Pancreas (tissue), 10 donors: ENCODE measurements at regions not wholly inside any gene's neighbourhood (a gene's known extent, or its start where the extent isn't known, plus 50 kb on each side); places are given as distances from the start of the nearest gene placed in this dataset.

Source experiments
- ATAC-seq, 4 donors: fragments of 200-7000 bp; cut with Tn5 transposase; one replicate each; pipeline versions ENCODE4 v1.8.0 to v1.9.1; 2020; ENCODE audit warnings: mild to moderate bottlenecking in 4 of 4, moderate library complexity in 4 of 4
- DNase-seq, 6 donors: peaks; one replicate each; pipeline ENCODE4 v3.0.0-alpha.2; 2020
- FAIRE-seq: peaks from 2 replicates; lab custom pipeline; 2012; peaks lifted over from hg19 to GRCh38; lab: Jason Lieb, UNC
- H3K27ac ChIP-seq, 4 donors: fragments of 200-600 bp; sonication (generic); 1 replicate in 3 of 4; 2 replicates in 1 of 4; pipeline versions ENCODE4 v1.5.0 to v1.8.0; 2020
- H3K27me3 ChIP-seq, 4 donors: fragments of 200-600 bp; one replicate each; pipeline ENCODE4 v1.8.0; 2021
- H3K36me3 ChIP-seq, 3 donors: fragments of 200-600 bp; sonication (generic) in 1 of 3; one replicate each; pipeline versions ENCODE4 v1.5.0 to v1.8.0; 2020 to 2021
- H3K4me1 ChIP-seq, 3 donors: fragments of 200-600 bp; one replicate each; pipeline ENCODE4 v1.8.0; 2021
- H3K4me3 ChIP-seq, 4 donors: fragments of 200-600 bp; sonication (generic) in 2 of 4; one replicate each; pipeline versions ENCODE4 v1.5.0 to v1.8.0; 2020 to 2021
- H3K9me3 ChIP-seq, 4 donors: fragments of 200-600 bp; one replicate each; pipeline ENCODE4 v1.8.0; 2021
- CTCF ChIP-seq, 4 donors: fragments of 200-600 bp; sonication (generic) in 3 of 4; IDR thresholded peaks; one replicate each; pipeline versions ENCODE4 v1.5.0 to v1.8.0; 2021; ENCODE audit warnings: antibody characterized with exemption in 4 of 4
- WGBS, 2 donors: extraction: QIAGEN DNeasy Blood & Tissue Kit; methylation state at CpG; one replicate each; pipeline ENCODE4 v1.1.7; 2013; 5-methylcytosine and 5-hydroxymethylcytosine counted together
- intact Hi-C, 3 donors: fragments of 100-400 bp; cut with DNase I; formaldehyde crosslinking; loops; one replicate each; pipeline versions ENCODE4 v1.11.1 to v1.14.2; 2022
- donor health status: healthy with polysubstance abuse.
- donor health status: DM: no; HTN: no; CAD: no; lungs with moderate emphysema.
- donor health status: DM: no; HTN: no; CAD: no.
- donor health status: control.
- donor health status: control.
- donor health status: Bipolar disorder and iron deficiency.
- donor health status: DM: yes; HTN: yes; CAD: no.
- donor health status: DM: no; HTN: no; CAD: no.
- donor health status: DM: no; HTN: no; CAD: no.
- donor health status: DM: yes; HTN: yes; CAD: no.

DNA sequence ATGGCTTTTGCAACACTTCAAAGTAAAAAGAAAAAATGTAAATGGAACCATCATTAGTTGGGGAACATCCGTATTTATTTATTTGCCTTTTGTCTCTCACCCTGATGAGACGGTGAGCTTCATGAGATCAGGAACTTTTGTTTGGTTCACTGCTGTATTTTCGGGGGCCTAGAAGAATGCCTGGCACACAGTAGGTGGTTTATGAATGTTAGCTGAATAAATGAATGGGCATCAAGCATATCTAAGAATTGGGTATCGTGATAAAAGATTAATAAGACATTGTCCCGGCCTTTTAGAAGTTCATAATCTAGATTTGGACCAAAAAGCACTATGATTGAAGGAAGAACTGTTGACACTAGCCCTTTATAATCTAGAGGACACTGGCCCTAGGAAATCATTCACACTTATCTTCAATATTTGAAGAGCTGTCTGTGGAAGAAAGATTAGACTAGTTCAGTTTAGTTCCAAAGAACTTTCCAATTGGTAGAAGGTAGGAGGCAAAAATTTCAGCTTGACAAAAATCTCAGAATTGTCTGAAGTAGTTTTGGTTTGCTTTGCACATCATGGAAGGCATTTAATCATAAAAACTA is 70.3 kb upstream of the CD83 start:
- FAIRE-seq: no peak

GRCh38 chr6:14048837-14049236 is 68.7 kb upstream of the CD83 start:
- ATAC-seq: no peak
- no peak overlapping the region for H3K27ac ChIP-seq

More for the DNA sequence above, 70.3 kb upstream of the CD83 start:
- Histone ChIP-seq H3K9me3 (no peaks in the 10 kb centered on the region), H3K4me3 (no peak overlapping the region), H3K36me3 (no peaks in the 10 kb centered on the region), H3K27me3 (no peaks in the 10 kb centered on the region), H3K27ac (no peak overlapping the region), H3K4me1 (no peaks in the 10 kb centered on the region)
- DNase-seq (no peak), ATAC-seq (no peak)
- WGBS, 2 donors: 50% methylated on average over 5 of the region's 5 CpGs
- TF ChIP-seq CTCF (IDR thresholded peaks at IDR 0.05): no peak
- intact Hi-C loops: loop anchor here in 1 of 3 donors (5.0 kb wide), 1 partner anchor 135 kb away; no protein-coding TSS in a partner anchor

DNA sequence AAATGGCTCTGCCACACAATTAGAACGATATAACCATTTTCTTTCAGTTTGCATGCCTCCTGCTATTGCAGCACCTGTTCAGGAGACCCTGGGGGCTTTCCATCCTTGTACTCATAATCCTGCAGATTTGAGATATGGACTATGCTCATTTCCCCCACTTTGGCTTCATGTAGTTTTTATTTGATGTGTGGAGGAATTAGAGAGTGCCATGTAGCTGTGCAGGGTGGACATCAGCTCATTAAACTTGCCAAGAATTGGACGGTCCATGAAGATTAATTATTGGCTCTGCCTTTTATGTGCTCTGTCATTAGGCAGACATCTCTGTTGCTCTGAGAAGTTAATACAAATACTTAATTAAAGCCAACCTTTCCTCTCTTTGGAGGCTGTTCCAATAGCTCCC is 66.2 kb upstream of the CD83 start:
- no peak for ATAC-seq
- no peak overlapping the region for H3K27ac ChIP-seq
- H3K36me3 ChIP-seq: no peaks in the 10 kb centered on the region
- H3K27me3 ChIP-seq: no peaks in the 10 kb centered on the region
- no peak overlapping the region for H3K4me3 ChIP-seq
- intact Hi-C loops: no loop called here
- TF ChIP-seq CTCF (IDR thresholded peaks at IDR 0.05): no peak
- FAIRE-seq: no peak
- no peak for DNase-seq
- H3K4me1 ChIP-seq: no peaks in the 10 kb centered on the region
- WGBS, 2 donors: 44 to 51% methylated on average over 2 of the region's 2 CpGs
- no peaks in the 10 kb centered on the region for H3K9me3 ChIP-seq

More at GRCh38 chr6:14048837-14049236, 68.7 kb upstream of the CD83 start:
- WGBS, 2 donors: 29 to 39% methylated on average over 3 of the region's 3 CpGs
- H3K9me3 ChIP-seq: no peaks in the 10 kb centered on the region
- no peak for TF ChIP-seq CTCF (IDR thresholded peaks at IDR 0.05)
- H3K4me1 ChIP-seq: no peaks in the 10 kb centered on the region
- H3K27me3 ChIP-seq: no peaks in the 10 kb centered on the region
- no peak overlapping the region for H3K4me3 ChIP-seq
- intact Hi-C loops: loop anchor here in 1 of 3 donors (5.0 kb wide), 1 partner anchor 137 kb away; no protein-coding TSS in a partner anchor
- no peaks in the 10 kb centered on the region for H3K36me3 ChIP-seq
- no peak for DNase-seq
- FAIRE-seq: no peak

DNA sequence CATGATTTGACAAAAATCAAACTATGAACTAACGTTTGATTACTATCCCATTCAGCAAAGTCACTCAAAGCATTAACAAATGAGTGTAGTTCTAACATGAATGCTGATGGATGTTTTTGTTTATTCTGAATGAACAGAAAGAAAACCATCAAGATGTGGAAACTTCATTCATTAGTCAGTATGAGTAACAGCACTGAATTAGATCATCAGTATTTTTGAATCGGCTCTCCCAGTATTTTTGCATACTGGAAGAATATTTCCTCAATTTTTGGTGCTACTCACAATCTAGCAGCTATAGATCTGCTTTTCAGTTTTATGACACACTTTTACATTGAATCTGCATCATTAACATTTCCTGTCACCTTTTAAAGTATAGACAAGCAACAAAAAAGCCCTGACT is 63.8 kb upstream of the CD83 start:
- Histone ChIP-seq H3K4me1 (no peaks in the 10 kb centered on the region), H3K4me3 (no peak overlapping the region), H3K36me3 (no peaks in the 10 kb centered on the region), H3K27ac (no peak overlapping the region), H3K27me3 (no peaks in the 10 kb centered on the region), H3K9me3 (no peaks in the 10 kb centered on the region)
- DNase-seq (no peak), FAIRE-seq (no peak), ATAC-seq (no peak)
- intact Hi-C loops: no loop called here
- 68 to 84% methylated on average over 2 of the region's 2 CpGs for WGBS, 2 donors
- no peak for TF ChIP-seq CTCF (IDR thresholded peaks at IDR 0.05)

DNA sequence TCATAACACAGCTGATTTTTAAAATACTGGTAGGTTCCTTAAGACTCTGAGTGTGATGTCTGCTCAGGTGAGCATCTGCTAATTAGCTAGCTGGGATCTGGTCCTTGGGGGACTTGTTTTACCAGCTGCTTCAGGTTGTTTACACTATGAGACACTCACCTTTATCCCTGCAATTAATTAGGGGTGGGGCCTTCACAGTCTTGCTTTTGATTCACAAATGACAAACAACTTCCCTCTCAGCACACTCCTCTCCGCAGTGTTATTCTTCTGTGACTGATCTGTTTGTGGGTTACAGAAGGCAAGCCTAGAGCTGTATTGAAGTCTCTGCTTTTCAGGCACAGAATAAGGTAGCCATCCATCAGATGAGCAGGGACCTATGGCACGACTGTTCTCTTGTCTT is 62.0 kb upstream of the CD83 start:
- 43 to 56% methylated on average over 2 of the region's 2 CpGs for WGBS, 2 donors

More for the DNA sequence above, 62.0 kb upstream of the CD83 start:
- intact Hi-C loops: no loop called here
- Histone ChIP-seq H3K9me3 (no peaks in the 10 kb centered on the region), H3K27me3 (no peaks in the 10 kb centered on the region), H3K4me3 (no peak overlapping the region), H3K4me1 (no peaks in the 10 kb centered on the region), H3K27ac (no peak overlapping the region), H3K36me3 (no peaks in the 10 kb centered on the region)
- FAIRE-seq: no peak
- no peak for ATAC-seq
- DNase-seq: no peak
- TF ChIP-seq CTCF (IDR thresholded peaks at IDR 0.05): no peak
